GM18511 (cell line): ENCODE measurements at regions not wholly inside any gene's neighbourhood (a gene's known extent, or its start where the extent isn't known, plus 50 kb on each side); places are given as distances from the start of the nearest gene placed in this dataset.

ENCODE experiments used
- ATAC-seq: cut with Tn5 transposase; IDR thresholded peaks from one replicate; pipeline ENCODE4 v1.9.1; 2021; ENCODE audit warnings: mild to moderate bottlenecking, moderate library complexity; ENCODE audit not compliant: unreplicated experiment

GRCh38 chr9:96183751-96184150, 118.2 kb downstream of the HSD17B3 start:
- ATAC-seq, result no peak

GRCh38 chr9:96178153-96178552, 123.8 kb downstream of the HSD17B3 start:
- no peak for ATAC-seq

DNA sequence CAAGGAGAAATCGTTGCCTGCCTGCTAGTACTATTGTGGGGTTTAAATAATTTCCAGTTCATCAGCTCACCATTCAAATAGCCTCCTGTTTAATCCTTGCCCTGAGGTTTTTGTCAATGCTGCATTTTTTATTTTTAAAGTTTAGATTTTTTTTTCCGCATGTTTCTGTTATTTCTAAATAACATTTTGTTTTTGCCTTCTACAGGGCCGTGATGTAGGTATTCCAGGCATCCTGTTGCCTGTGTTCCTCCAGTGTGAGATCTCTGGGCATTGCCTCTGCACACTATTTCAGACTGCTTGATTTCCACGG, 124.3 kb downstream of the HSD17B3 start:
- ATAC-seq, result no peak

GRCh38 chr9:96177005-96177718, 124.8 kb downstream of the HSD17B3 start:
- ATAC-seq, result no peak

DNA sequence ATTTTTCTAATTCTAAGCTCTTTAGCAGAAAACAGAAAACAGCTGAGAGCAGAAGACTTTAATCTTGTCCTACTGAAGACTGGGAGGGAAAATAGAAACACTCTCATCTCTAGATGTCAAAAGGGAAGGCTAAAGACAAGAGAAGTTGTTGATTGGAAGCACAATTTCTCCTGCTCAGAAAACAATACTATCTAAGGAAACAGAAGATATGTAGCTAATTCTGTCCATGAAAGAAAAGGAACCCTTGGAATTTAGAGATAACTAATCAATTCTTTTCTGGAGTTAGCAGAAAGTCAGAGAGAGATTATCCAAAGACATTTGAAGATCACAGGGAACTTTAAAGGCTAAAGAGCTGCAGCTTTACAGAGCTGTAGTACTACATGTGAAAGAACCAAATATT, 126.2 kb downstream of the HSD17B3 start:
- ATAC-seq, result no peak

DNA sequence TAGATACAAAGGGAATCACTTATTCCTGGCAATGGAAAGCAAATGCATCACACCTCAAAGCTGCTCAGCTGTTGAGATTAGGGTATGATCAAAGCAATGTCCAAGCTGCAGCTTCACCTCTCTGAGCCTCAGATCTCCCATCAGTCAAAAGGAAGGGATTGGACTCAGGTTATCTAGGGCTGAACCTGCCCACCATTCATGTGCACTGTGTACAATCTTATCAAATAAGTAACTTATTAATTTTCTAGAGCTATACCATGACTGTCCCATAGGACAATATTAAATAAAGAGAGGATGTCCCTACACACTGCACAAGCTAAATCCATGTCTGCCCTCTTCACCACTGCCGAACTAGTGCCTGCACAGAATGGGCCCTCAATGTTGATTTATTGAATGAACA, 127.0 kb downstream of the HSD17B3 start:
- no peak for ATAC-seq

GRCh38 chr9:96174371-96174770, 127.6 kb downstream of the HSD17B3 start:
- ATAC-seq, result no peak

DNA sequence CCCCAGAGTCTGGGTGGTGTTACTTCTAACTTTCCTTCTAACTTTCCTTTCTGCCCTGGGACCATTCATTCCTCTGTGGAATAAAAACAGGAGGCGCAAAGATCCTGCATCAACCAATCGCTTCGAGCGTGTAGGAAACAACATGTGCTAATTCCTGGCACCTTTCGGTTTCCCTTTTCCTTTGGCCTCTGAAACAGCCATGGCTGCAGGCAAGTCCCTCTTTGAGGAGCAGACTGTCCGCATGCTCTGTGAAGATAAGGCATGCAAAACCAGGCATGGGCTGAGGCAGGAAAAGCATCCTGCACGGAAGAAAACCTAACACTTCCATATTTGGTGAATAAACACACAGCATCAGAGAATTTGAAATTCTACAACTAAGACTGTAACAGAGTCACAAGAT, 128.3 kb downstream of the HSD17B3 start:
- no peak for ATAC-seq

- no peak for ATAC-seq
Measured at GRCh38 chr9:96172797-96173196, 129.2 kb downstream of the HSD17B3 start.

GRCh38 chr9:96171728-96172127, 130.2 kb downstream of the HSD17B3 start:
- no peak for ATAC-seq

GRCh38 chr9:96169901-96170300, 132.1 kb downstream of the HSD17B3 start:
- ATAC-seq, result no peak

DNA sequence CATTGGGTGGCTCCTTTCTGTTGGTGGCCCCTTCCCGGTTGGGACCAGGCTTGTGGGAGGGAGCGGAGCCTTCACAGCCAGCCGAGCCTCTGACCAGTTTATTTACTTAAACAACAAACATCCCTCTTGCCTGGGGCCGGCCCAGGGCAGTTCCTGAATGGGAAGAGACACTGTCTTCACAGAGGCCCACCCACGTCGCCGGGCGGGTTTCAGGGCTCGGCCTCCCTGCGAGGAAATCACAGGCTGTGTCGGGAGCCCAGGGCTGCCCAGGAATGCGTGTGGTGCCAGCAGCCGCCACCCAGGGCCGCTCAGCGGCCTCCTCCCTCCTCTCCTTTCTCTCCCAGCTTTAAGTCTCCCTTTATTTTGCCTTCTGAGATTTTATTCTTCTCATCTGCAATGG, 132.5 kb downstream of the HSD17B3 start:
- ATAC-seq, result no peak

GRCh38 chr9:96168882-96169281, 133.1 kb downstream of the HSD17B3 start:
- ATAC-seq, result no peak

DNA sequence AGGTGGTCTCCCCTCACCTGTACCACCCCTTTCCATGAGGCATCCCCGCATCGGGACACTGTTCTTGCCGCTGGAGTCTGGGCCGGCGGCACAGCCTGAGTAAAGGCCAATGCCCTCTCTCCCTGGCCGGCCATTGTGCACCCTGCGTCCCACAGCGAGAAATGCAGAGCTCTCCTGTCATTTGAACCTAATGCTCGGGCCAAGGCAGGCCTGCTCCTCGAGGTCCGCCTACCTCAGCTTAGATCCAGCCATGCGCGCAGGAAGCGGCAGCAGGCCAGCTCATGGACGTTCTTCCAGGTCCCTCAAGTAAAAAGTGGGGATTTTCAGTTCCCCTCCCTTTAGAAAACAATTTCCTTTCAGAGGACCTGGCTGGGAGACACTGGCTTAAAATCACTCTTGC, 135.0 kb downstream of the HSD17B3 start:
- ATAC-seq, result no peak

- no peak for ATAC-seq
Measured at GRCh38 chr9:96164268-96164683, 137.7 kb downstream of the HSD17B3 start.

DNA sequence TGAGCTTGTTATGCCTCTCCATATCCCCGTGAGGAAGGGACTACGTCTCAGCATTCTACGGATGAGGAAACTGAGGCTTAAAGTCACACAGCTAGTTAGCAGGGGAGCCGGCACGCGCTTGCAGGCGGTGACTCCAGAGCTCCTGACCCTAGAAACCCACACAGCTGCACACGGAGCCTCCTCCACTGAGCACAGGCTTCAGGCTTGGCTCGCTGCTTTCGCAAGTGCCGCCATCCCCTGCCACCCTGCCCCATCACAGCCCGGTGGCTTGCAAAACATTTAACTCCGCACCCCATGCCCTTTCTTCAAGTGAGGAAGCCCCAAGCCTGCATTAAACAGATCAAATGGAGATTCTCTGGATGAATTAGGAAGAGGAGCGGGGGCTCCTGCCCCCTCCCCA, 138.3 kb downstream of the HSD17B3 start:
- ATAC-seq, result no peak

- ATAC-seq, result no peak
Measured at GRCh38 chr9:96163161-96163560, 138.8 kb downstream of the HSD17B3 start.

- no peak for ATAC-seq
Measured at GRCh38 chr9:96161819-96162218, 140.2 kb downstream of the HSD17B3 start.

DNA sequence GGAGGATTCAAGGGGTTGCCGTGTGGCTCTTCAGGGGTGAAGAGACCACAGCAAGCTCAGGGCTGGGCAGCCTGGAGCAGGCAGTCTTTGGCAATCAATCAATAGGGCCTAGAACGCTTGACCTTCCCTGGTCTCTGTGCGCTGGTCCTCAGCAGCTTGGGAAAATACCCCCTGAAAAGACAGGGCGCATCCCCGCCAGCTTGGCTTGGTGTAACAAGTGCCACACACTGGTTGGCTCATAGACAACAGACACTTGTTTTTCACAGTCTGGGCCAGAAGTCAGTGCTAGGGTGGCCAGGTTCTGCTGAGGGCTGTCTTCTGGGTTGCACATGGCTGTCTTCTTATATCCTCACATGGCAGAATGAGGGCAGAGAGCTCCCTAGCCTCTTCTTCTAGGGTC, 141.1 kb downstream of the HSD17B3 start:
- no peak for ATAC-seq

GRCh38 chr9:96160168-96160567, 141.8 kb downstream of the HSD17B3 start:
- ATAC-seq, result no peak

- ATAC-seq, result no peak
Measured at GRCh38 chr9:96159596-96159995, 142.4 kb downstream of the HSD17B3 start.

DNA sequence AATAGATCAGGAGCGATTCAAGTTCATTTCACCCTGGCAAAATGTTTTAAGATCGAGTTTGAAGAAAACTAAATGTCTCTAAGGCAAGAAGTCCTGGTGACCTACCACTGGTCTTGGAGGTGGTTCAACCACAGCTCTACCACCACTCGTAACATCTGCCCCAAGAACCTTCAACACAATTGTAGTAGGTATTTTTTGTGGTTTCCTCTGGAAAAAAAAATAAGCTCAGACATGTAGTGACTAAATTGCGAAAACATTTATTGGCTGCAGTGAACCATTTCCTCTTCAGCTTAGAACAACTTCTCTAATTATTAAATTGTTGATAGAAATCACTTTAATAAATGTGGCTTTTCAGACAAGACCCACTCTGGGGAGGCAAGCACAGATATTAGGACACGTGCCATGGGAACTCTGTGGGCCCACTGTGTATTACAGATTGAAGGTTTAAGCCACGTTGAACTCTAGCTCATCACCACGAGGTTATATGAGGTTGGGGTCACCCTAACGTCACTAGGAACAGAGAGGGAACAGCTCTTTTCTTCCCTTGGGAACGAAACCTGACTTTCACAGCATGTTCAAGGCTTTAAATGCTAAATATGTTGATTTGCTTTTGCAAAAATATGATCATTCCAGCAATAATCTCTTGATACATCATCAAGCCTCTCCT, 142.9 kb downstream of the HSD17B3 start:
- no peak for ATAC-seq

- no peak for ATAC-seq
Measured at GRCh38 chr9:96158147-96158546, 143.8 kb downstream of the HSD17B3 start.
